Activated naive CD4-positive, alpha-beta T cell treated with anti-CD3 and anti-CD28 coated beads, Interleukin-2, amount 10 ng/mL, durations not matched to agents 7 days and 5 days (primary cell): ENCODE measurements at regions not wholly inside any gene's neighbourhood (a gene's known extent, or its start where the extent isn't known, plus 50 kb on each side); places are given as distances from the start of the nearest gene placed in this dataset.
"Not testable (repeated sequence)": the region's sequence is repeated elsewhere in the genome, so short reads cannot be mapped to it uniquely, and the experiment has no call there.

ENCODE experiments used
- CTCF ChIA-PET: fragments of 350-600 bp; sonication (Branson Sonifier 250); formaldehyde crosslinking; loops from one replicate; lab custom pipeline; 2021; ENCODE audit warnings: antibody characterized with exemption; lab: Charles Lee
- DNase-seq: peaks from one replicate; pipeline ENCODE4 v3.0.0-alpha.2; 2020
- H3K27ac Mint-ChIP-seq: one replicate; pipeline ENCODE4 v1.8.0; 2021; ENCODE audit warnings: mild to moderate bottlenecking, moderate library complexity, mixed read lengths
- H3K27me3 Mint-ChIP-seq: one replicate; pipeline ENCODE4 v1.8.0; 2021; ENCODE audit warnings: mild to moderate bottlenecking, mixed read lengths
- H3K36me3 Mint-ChIP-seq: one replicate; pipeline ENCODE4 v1.8.0; 2021; ENCODE audit warnings: mixed read lengths
- H3K4me1 Mint-ChIP-seq: one replicate; pipeline ENCODE4 v1.8.0; 2021; ENCODE audit warnings: mixed read lengths
- H3K4me3 Mint-ChIP-seq: one replicate; pipeline ENCODE4 v1.8.0; 2021; ENCODE audit warnings: mild to moderate bottlenecking, moderate library complexity, mixed read lengths
- H3K9me3 Mint-ChIP-seq: one replicate; pipeline ENCODE4 v1.8.0; 2021; ENCODE audit warnings: mixed read lengths

DNA sequence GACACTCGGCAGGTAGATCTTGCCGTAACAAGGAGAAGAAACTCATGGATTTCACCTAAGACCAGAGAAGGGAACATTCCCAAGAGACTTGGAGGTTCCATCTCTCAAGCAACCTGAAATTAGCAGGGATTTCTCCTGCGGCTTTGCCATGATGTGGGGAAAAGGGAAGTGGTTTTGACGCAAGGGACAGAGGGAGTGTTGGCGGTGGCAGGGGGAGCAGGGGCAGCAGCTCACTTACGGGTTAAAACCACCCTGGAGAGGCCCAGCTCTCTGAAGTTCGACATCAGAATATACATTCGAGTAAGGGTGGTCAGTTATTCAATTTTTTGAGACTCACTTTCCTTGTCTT lies 76.1 kb upstream of the POMP start:
- Mint-ChIP-seq H3K9me3 (no peaks in the 10 kb centered on the region), H3K27me3 (peaks cover 13% of the 10 kb centered on the region), H3K4me1 (peaks cover 9% of the 10 kb centered on the region), H3K4me3 (no peak overlapping the region), H3K27ac (no peak overlapping the region), H3K36me3 (no peaks in the 10 kb centered on the region)
- DNase-seq = no peak
- CTCF ChIA-PET = no interaction called here

GRCh38 chr13:28582225-28582891 lies 76.6 kb upstream of the POMP start:
- H3K4me3 Mint-ChIP-seq = no peak overlapping the region
- no peak for DNase-seq
- peaks cover 13% of the 10 kb centered on the region for H3K27me3 Mint-ChIP-seq
- no peaks in the 10 kb centered on the region for H3K36me3 Mint-ChIP-seq
- no peaks in the 10 kb centered on the region for H3K9me3 Mint-ChIP-seq
- CTCF ChIA-PET = interaction anchor here (0.6 kb wide), 1 partner anchor 661 kb away, joined by 3 read pairs; no protein-coding TSS in a partner anchor
- H3K4me1 Mint-ChIP-seq = peaks cover 9% of the 10 kb centered on the region
- H3K27ac Mint-ChIP-seq = no peak overlapping the region

DNA sequence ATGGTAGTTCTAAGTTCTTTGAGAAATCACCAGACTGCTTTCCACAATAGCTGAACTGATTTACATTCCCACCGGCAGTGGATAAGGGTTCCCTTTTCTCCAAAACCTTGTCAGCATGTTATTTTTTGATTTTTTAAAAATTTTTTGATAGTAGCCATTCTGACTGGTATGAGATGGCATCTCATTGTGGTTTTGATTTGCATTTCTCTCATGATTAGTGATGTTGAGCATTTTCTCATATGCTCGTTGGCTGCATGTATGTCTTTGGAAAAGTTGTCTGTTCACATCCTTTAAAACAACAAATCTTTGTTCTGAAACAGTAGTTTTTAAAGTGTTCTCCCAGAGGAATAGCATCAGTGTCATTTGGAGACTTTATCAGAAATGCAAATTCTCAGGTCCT lies 77.5 kb upstream of the POMP start:
- Mint-ChIP-seq H3K4me1 (peaks cover 9% of the 10 kb centered on the region), H3K27me3 (peaks cover 10% of the 10 kb centered on the region), H3K27ac (no peak overlapping the region), H3K9me3 (no peaks in the 10 kb centered on the region), H3K36me3 (no peaks in the 10 kb centered on the region), H3K4me3 (no peak overlapping the region)
- CTCF ChIA-PET = no interaction called here
- DNase-seq = no peak

- CTCF ChIA-PET = no interaction called here
These were observed 79.2 kb upstream of the POMP start for GRCh38 chr13:28579736-28580135.

DNA sequence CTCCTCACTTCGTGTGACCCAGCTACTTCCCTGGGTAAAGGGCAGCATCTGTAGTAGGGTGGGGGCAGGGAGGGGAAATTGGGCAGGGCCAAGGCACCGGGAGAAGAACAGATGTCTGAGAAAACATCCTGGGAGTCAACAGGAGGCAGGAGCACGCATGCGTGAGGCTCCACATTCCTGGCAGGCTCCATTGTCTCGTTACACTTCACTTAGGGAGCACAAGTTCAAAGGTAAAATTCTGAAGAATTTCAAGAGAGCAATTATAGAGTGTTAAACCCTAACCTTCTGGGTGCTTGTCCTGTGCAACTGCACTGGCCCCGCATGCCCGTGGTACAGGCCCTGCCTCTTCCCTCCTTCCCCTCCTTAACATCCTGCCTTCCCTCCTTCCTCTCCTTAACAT lies 79.6 kb upstream of the POMP start:
- no peak for DNase-seq
- Mint-ChIP-seq H3K9me3 (no peaks in the 10 kb centered on the region), H3K36me3 (no peaks in the 10 kb centered on the region), H3K4me1 (peaks cover 5% of the 10 kb centered on the region), H3K27ac (no peak overlapping the region), H3K27me3 (peaks cover 16% of the 10 kb centered on the region), H3K4me3 (no peak overlapping the region)
- CTCF ChIA-PET = no interaction called here

More at GRCh38 chr13:28579736-28580135, 79.2 kb upstream of the POMP start:
- no peak overlapping the region for H3K27ac Mint-ChIP-seq
- no peak overlapping the region for H3K4me3 Mint-ChIP-seq
- H3K27me3 Mint-ChIP-seq = peaks cover 13% of the 10 kb centered on the region
- no peak for DNase-seq
- no peaks in the 10 kb centered on the region for H3K9me3 Mint-ChIP-seq
- H3K4me1 Mint-ChIP-seq = peaks cover 4% of the 10 kb centered on the region
- no peaks in the 10 kb centered on the region for H3K36me3 Mint-ChIP-seq

- CTCF ChIA-PET = no interaction called here
- no peaks in the 10 kb centered on the region for H3K9me3 Mint-ChIP-seq
- no peak overlapping the region for H3K4me3 Mint-ChIP-seq
- no peak for DNase-seq
- no peaks in the 10 kb centered on the region for H3K36me3 Mint-ChIP-seq
- peaks cover 4% of the 10 kb centered on the region for H3K4me1 Mint-ChIP-seq
- H3K27me3 Mint-ChIP-seq = peaks cover 17% of the 10 kb centered on the region
- H3K27ac Mint-ChIP-seq = no peak overlapping the region
These were observed 81.1 kb upstream of the FLT1 start for GRCh38 chr13:28576067-28576466.

DNA sequence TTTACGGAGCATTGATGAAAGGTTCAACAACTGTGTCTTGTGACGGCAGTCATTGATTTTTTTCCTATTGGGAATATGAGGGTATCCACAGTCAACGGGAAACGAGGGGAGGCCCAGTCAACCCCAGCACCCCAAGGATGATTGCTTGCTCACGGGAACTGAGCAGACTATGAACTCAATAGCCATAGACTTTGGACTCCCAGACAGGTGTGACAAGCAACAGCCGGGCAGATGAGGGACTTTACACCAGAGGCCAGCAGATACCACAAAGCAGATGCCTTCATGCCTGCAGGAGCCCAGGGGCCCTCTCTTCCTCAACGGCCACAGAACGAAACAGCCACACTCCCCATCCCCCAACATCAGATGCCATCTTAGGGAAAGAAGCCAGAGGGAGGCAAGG lies 80.3 kb upstream of the FLT1 start:
- peaks cover 4% of the 10 kb centered on the region for H3K4me1 Mint-ChIP-seq
- H3K27me3 Mint-ChIP-seq = peaks cover 17% of the 10 kb centered on the region
- no peak overlapping the region for H3K27ac Mint-ChIP-seq
- H3K36me3 Mint-ChIP-seq = no peaks in the 10 kb centered on the region
- CTCF ChIA-PET = no interaction called here
- no peaks in the 10 kb centered on the region for H3K9me3 Mint-ChIP-seq
- no peak for DNase-seq
- H3K4me3 Mint-ChIP-seq = no peak overlapping the region

- no peak overlapping the region for H3K4me3 Mint-ChIP-seq
- no peaks in the 10 kb centered on the region for H3K36me3 Mint-ChIP-seq
- no peak overlapping the region for H3K27ac Mint-ChIP-seq
- CTCF ChIA-PET = no interaction called here
- DNase-seq = no peak
- H3K4me1 Mint-ChIP-seq = peaks cover 4% of the 10 kb centered on the region
- H3K9me3 Mint-ChIP-seq = no peaks in the 10 kb centered on the region
- H3K27me3 Mint-ChIP-seq = peaks cover 17% of the 10 kb centered on the region
These were observed 79.8 kb upstream of the FLT1 start for GRCh38 chr13:28574617-28575142.

DNA sequence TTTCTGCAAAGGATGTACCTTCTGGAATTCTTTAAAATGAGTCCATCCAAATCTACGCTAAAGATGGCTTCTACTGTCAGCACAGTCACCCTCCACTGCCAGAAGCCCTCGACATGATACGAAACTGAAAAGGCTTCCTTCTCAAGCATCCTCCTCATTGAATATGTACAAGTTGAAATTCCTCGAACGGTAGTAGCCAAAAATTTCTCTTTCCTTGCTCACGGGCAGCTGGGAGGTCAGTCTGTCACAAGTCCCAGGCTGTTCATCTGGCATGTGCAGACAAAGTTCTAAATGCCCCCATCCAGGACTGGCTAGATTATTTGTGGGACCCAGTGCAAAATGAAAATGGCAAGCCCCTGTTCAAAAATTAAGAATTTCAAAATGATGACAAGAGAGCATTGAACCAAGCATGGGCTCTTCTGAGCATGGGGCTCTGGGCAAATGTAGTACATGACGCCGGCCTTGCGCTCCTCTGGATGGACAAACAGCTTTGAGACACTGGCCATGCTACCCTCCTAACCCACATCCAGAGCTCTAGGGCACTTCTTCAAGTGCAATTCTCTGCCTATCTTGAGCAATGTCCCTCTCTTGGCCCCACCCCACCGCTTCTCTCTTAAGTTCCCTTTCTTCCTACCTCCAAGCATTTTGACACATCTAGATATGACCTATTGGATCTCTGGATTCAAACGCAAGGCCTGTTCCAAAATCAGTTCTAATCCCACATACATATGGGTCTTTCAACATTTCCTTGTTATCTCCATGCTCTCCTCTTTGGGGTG lies 78.9 kb upstream of the FLT1 start:
- peaks cover 4% of the 10 kb centered on the region for H3K4me1 Mint-ChIP-seq
- peaks cover 20% of the 10 kb centered on the region for H3K27me3 Mint-ChIP-seq
- H3K36me3 Mint-ChIP-seq = no peaks in the 10 kb centered on the region
- CTCF ChIA-PET = no interaction called here
- H3K9me3 Mint-ChIP-seq = no peaks in the 10 kb centered on the region
- no peak overlapping the region for H3K4me3 Mint-ChIP-seq
- H3K27ac Mint-ChIP-seq = peak overlapping the region; percentile 8
- no peak for DNase-seq

- Mint-ChIP-seq H3K27ac (no peak overlapping the region), H3K36me3 (no peaks in the 10 kb centered on the region), H3K9me3 (no peaks in the 10 kb centered on the region), H3K27me3 (peaks cover 26% of the 10 kb centered on the region), H3K4me3 (no peak overlapping the region), H3K4me1 (peaks cover 4% of the 10 kb centered on the region)
- CTCF ChIA-PET = no interaction called here
- no peak for DNase-seq
These were observed 77.9 kb upstream of the FLT1 start for GRCh38 chr13:28572871-28573270.

DNA sequence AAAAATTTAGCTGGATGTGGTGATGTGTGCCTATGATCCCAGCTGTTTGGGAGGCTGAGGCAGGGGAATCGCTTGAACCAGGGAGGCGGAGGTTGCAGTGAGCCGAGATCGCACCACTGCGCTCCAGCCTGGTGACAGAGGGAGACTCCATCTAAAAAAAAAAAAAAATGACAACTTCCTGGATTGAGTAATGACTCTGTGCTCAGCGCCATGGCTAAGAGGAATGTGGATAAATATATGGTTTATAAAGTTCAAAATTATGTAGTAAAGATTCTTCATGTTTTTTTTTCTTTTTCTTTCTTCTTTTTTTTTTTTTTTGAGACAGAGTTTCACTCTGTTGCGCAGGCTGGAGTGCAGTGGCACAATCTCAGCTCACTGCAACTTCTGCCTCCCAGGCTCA lies 75.4 kb upstream of the FLT1 start:
- H3K4me1 Mint-ChIP-seq, H3K9me3 Mint-ChIP-seq, CTCF ChIA-PET, H3K27ac Mint-ChIP-seq, H3K4me3 Mint-ChIP-seq, H3K36me3 Mint-ChIP-seq, DNase-seq: not testable (repeated sequence)
- peaks cover 21% of the 10 kb centered on the region for H3K27me3 Mint-ChIP-seq

DNA sequence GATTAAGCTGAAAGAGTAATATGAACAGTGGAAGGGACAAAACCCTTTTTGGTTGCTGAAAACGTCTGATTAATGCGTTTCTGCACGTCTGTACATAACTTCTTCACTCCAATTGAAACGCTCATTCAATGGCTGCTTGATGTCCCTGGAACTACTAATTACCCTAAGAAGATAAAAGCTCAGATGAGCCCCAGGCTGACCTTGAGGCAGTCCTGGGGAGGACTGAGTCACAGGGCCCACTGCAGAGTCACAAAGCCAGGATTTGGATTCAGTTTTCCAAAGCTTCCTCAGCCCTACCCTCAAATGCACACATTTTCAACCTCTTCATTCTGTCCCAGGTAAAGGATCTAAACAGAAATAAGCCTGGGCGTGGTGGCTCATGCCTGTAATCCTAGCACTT lies 75.0 kb upstream of the FLT1 start:
- no peak for DNase-seq
- Mint-ChIP-seq H3K4me1 (peaks cover 3% of the 10 kb centered on the region), H3K36me3 (no peaks in the 10 kb centered on the region), H3K9me3 (no peaks in the 10 kb centered on the region), H3K4me3 (no peak overlapping the region), H3K27me3 (peaks cover 18% of the 10 kb centered on the region), H3K27ac (no peak overlapping the region)
- CTCF ChIA-PET = no interaction called here

DNA sequence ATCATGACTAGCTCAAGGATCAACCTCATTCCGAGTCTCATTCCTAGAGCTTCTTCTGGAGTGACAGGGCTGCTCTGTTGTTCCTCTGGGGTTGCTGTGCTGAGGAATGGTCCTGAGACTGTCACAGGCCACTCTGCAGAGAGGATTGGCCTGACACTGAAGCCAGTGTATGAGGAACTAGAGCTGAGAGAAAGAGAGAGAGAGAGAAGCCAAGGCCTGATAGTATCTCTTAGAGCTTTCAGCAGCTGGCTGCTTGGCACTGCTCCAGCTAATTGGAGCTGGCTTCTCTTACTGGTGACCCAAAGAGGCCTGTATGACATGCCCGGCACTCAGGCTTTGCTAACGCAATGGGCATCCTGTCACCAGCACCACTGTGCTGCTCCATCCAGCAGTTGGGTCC lies 73.4 kb upstream of the FLT1 start:
- H3K36me3 Mint-ChIP-seq = no peaks in the 10 kb centered on the region
- peaks cover 19% of the 10 kb centered on the region for H3K27me3 Mint-ChIP-seq
- H3K4me3 Mint-ChIP-seq = no peak overlapping the region
- DNase-seq = no peak
- no peaks in the 10 kb centered on the region for H3K9me3 Mint-ChIP-seq
- no peaks in the 10 kb centered on the region for H3K4me1 Mint-ChIP-seq
- CTCF ChIA-PET = no interaction called here
- H3K27ac Mint-ChIP-seq = no peak overlapping the region

GRCh38 chr13:28566891-28567290 lies 72.0 kb upstream of the FLT1 start:
- H3K27me3 Mint-ChIP-seq = peaks cover 20% of the 10 kb centered on the region
- DNase-seq = no peak
- H3K4me1 Mint-ChIP-seq = no peaks in the 10 kb centered on the region
- no peak overlapping the region for H3K4me3 Mint-ChIP-seq
- H3K9me3 Mint-ChIP-seq = no peaks in the 10 kb centered on the region
- CTCF ChIA-PET = no interaction called here
- no peak overlapping the region for H3K27ac Mint-ChIP-seq
- no peaks in the 10 kb centered on the region for H3K36me3 Mint-ChIP-seq

DNA sequence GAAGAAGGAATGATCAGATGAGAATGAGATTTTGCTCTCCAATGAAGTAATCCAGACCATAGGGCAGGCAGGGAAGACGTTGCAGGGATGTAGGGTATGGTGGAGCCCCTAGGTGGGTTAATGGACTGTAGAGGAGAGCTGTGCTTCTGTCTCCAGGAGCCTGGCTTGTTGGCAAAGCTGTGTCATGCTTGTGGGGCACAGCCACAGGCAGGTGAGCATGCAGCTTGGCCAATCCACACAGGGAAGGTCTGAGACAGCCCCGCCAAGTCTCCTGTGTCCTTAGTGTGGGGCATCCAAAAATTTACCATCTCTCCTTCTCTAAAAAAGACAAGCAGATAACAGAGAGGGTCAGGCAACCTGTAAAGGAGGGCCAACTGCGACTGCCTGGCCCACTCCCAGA lies 71.4 kb upstream of the FLT1 start:
- no peaks in the 10 kb centered on the region for H3K4me1 Mint-ChIP-seq
- CTCF ChIA-PET = no interaction called here
- no peak overlapping the region for H3K27ac Mint-ChIP-seq
- peaks cover 20% of the 10 kb centered on the region for H3K27me3 Mint-ChIP-seq
- no peak for DNase-seq
- no peak overlapping the region for H3K4me3 Mint-ChIP-seq
- no peaks in the 10 kb centered on the region for H3K36me3 Mint-ChIP-seq
- no peaks in the 10 kb centered on the region for H3K9me3 Mint-ChIP-seq
